ENCODE measurements at regions not wholly inside any gene's neighbourhood (a gene's known extent, or its start where the extent isn't known, plus 50 kb on each side); places are given as distances from the start of the nearest gene placed in this dataset.
A peak's percentile ranks its signal among the peaks of the same experiment; 100 is the strongest.

DNA sequence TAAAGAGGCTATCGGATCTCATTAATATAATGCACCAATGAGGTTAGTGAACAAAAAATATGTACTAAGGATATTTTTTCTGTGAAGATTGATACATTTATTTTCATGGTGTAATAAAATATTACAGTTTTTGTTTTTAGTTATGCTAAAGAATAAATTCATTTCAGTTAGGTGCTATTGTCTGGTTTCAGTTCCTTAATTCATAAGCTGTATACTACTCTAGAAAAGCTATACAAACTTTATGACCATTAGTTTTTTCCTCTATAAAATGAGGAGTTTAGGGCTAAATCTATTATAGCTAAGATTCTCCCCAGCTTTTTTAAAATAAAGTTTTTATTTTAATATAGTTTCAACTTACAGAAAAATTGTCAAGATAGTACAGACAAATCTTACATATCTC lies 1311.7 kb upstream of the NXPH2 start:
- TF ChIP-seq, protein P1, sequence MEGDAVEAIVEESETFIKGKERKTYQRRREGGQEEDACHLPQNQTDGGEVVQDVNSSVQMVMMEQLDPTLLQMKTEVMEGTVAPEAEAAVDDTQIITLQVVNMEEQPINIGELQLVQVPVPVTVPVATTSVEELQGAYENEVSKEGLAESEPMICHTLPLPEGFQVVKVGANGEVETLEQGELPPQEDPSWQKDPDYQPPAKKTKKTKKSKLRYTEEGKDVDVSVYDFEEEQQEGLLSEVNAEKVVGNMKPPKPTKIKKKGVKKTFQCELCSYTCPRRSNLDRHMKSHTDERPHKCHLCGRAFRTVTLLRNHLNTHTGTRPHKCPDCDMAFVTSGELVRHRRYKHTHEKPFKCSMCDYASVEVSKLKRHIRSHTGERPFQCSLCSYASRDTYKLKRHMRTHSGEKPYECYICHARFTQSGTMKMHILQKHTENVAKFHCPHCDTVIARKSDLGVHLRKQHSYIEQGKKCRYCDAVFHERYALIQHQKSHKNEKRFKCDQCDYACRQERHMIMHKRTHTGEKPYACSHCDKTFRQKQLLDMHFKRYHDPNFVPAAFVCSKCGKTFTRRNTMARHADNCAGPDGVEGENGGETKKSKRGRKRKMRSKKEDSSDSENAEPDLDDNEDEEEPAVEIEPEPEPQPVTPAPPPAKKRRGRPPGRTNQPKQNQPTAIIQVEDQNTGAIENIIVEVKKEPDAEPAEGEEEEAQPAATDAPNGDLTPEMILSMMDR (IDR thresholded peaks at IDR 0.05), result no peak

DNA sequence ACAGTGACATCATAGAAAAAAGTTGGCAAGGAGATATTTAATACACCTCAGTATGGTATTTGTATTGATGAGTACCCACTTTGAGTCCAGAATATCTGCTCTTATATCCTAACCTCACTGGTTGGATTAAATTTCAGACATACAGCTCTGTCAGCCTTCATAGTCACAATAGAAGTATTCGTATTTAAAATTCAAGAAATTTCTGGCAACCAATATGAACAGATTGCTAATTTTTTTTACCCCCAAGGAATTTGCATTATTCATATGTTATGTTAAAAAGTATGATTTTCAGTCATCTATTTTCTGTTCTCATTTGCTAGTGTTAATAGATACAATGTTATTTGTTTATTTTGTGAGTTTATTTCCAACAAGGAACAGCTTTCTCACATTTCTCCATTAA lies 1306.8 kb upstream of the NXPH2 start:
- TF ChIP-seq, protein P1 (IDR thresholded peaks at IDR 0.05), result no peak

DNA sequence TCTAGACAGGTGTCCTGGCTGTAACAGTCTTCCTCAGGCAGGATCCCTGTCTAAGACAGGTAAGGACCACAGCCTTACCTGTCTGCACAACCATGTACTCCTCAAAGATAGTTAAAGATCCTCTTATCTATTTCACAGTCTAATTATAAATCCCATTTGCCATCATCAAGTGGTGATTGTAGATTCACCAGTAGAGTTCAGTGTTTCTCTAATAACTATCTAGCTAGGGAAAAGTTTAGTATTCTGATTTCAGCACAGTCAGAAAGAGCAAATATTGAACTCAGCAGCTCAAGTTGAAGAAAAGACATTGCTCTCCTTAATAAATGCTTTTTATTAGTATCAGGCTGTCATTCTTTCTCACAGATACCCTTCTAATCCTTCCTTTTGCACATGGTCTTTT lies 1305.5 kb upstream of the NXPH2 start:
- TF ChIP-seq, protein P1 (IDR thresholded peaks at IDR 0.05), result peak; percentile 46; the same call in 1 of the 2 replicates

DNA sequence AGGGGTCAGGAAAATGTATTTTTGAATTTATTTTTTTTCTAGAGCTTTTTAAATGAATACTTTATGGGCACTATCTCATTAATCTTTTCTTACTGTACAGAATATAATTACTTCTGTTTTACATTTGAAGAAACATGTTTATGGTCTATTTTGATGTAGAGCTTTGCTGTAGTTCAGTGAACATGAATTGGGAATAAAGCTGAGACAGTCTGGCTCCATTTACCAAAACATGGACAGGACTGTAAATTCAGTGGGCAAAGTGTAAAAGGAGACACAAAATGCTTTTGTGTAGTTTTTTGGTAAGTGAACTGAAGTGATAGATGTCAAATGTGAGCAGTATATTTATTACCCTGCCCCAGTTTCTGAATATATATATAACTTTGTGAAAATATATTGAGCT lies 1298.8 kb upstream of the NXPH2 start:
- TF ChIP-seq, protein P1 (IDR thresholded peaks at IDR 0.05), result no peak

DNA sequence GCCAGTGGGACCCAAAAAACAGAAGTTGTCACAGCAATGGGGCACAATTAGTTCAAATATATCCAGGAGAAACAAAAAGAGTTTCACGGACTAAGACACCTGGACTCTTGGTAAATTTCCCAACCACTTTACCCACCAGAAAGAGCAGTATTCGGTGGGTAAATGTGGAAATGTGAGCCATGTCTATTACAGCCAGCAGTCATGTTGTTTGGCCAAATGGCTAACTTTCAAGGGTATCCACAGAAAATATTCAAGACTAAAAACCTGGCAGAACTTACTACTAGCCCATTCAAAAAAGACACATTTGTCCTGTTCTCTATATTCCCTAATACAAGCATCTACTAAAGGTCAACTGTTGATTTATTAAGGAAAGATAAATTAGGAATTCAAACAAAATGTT lies 1296.0 kb upstream of the NXPH2 start:
- TF ChIP-seq, protein P1 (IDR thresholded peaks at IDR 0.05), result no peak

DNA sequence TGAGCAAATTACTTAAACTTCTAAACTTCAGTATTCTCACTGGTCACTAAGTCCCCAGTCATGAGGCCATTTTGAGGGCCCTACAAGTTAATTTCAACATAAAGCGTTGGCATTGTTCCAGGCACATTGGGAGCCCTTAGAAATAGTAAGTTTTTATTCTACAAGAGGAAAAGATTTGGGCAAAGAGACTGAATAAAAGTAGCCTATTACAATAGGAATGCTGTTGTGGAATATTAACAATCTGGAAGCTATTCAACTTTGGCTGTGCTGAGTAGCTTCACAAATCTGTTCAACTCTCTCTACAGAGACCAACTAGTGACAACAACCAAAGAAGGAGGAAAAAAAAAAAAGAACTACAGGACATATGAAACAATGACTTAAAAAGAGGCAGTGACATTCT lies 1287.5 kb upstream of the NXPH2 start:
- TF ChIP-seq, protein P1 (IDR thresholded peaks at IDR 0.05), result no peak

DNA sequence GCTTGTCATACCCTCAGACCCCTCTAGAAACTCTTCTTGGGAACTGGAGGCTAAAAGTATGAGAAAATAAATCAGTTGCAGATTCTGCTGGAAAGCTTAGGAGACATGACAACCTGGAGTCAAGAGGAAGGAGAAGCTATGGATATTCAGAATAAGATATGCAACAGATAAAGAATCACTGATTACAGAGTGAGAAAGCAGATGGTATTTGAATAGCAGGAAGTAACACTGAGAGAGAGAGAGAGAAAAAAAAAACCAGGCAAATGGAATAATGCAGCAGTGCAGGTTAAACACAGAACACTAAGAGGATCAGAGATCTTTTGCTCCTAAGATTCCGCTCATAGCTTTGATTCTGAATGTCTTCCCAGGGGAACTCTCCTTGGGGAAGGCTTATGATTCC lies 1284.1 kb upstream of the NXPH2 start:
- TF ChIP-seq, protein P1 (IDR thresholded peaks at IDR 0.05), result no peak

DNA sequence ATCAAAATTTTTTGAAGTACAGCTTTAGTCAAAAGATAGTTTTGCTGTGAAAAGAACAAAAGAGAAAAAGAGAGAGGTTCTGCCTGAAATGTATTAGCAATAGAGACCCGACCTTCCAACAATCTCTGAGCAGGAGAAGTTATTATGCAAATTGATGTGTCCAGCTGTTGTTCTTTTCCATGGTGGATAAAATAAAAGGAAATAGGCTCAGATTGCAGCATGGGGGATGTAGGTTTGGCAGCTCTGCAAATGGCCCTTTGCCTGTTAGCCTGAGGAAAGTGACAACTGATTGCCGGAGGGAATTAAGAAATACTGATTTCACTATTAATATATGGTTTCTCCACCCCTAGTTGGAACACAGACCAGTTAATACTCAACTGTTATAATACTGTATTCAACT lies 1283.2 kb upstream of the NXPH2 start:
- TF ChIP-seq, protein P1 (IDR thresholded peaks at IDR 0.05), result no peak
